Erythroblast (primary cell): ENCODE measurements at regions not wholly inside any gene's neighbourhood (a gene's known extent, or its start where the extent isn't known, plus 50 kb on each side); places are given as distances from the start of the nearest gene placed in this dataset.

Experiments used
- GATA1 ChIP-seq: IDR thresholded peaks from 2 replicates; pipeline ENCODE4 v1.6.1; 2011; ENCODE audit warnings: low read depth, mild to moderate bottlenecking, control low read depth, low read length, moderate library complexity
- POLR2A ChIP-seq: IDR thresholded peaks from 2 replicates; pipeline ENCODE4 v1.6.1; 2011; ENCODE audit warnings: mild to moderate bottlenecking, low read length

DNA sequence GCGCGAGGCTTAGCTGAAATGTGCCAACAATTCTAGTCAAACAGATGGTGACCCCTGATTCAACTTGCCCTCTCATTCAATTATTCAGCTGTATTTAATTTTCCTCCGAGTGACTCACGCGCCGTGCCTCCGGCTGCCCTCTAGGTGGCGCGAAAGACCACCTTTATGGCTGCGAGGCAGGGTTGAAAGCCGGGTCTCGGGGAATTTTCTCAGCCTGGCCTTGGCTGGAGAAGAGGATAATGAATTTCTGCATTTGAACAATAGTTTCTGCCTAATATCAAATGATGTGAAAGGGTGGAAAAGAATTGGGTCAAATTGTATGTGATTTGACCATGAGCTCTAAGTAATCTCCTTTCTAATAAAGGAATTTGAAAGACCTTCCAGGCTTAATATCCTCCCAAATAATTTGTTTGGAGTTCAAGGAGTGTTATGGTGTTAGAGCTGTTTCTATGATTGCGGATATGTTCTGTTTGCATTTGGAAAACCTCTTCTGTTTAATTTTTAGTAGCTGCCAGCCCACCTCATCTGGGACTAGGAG, 310.9 kb downstream of the ZNF536 start:
- TF ChIP-seq POLR2A (no peak), GATA1 (no peak)
